Activated naive CD4-positive, alpha-beta T cell treated with anti-CD3 and anti-CD28 coated beads, Interleukin-2, amount 50 U/mL, for 24 hours (primary cell): ENCODE measurements at regions not wholly inside any gene's neighbourhood (a gene's known extent, or its start where the extent isn't known, plus 50 kb on each side); places are given as distances from the start of the nearest gene placed in this dataset.
"Not testable (repeated sequence)": the region's sequence is repeated elsewhere in the genome, so short reads cannot be mapped to it uniquely, and the experiment has no call there.

Experiments used
- H3K27ac Mint-ChIP-seq: one replicate; pipeline ENCODE4 v1.8.0; 2021; ENCODE audit warnings: mild to moderate bottlenecking, mixed read lengths
- H3K27me3 Mint-ChIP-seq: one replicate; pipeline ENCODE4 v1.8.0; 2021; ENCODE audit warnings: mixed read lengths
- H3K36me3 Mint-ChIP-seq: one replicate; pipeline ENCODE4 v1.8.0; 2021; ENCODE audit warnings: mixed read lengths
- H3K4me1 Mint-ChIP-seq: one replicate; pipeline ENCODE4 v1.8.0; 2021; ENCODE audit warnings: mixed read lengths
- H3K4me3 Mint-ChIP-seq: one replicate; pipeline ENCODE4 v1.8.0; 2021; ENCODE audit warnings: mild to moderate bottlenecking, mixed read lengths
- H3K9me3 Mint-ChIP-seq: one replicate; pipeline ENCODE4 v1.8.0; 2021; ENCODE audit warnings: mixed read lengths

GRCh38 chr5:7088849-7089248 is 307.1 kb upstream of the ADCY2 start:
- H3K4me3 Mint-ChIP-seq = no peak overlapping the region
- H3K27ac Mint-ChIP-seq = no peak overlapping the region
- no peaks in the 10 kb centered on the region for H3K36me3 Mint-ChIP-seq
- H3K9me3 Mint-ChIP-seq = no peaks in the 10 kb centered on the region
- no peaks in the 10 kb centered on the region for H3K4me1 Mint-ChIP-seq
- H3K27me3 Mint-ChIP-seq = no peaks in the 10 kb centered on the region

GRCh38 chr5:7094626-7095025 is 301.3 kb upstream of the ADCY2 start:
- Mint-ChIP-seq H3K4me3 (no peak overlapping the region), H3K4me1 (no peaks in the 10 kb centered on the region), H3K27me3 (no peaks in the 10 kb centered on the region), H3K9me3 (no peaks in the 10 kb centered on the region), H3K36me3 (no peaks in the 10 kb centered on the region), H3K27ac (no peak overlapping the region)

- no peaks in the 10 kb centered on the region for H3K4me1 Mint-ChIP-seq
- H3K4me3 Mint-ChIP-seq = no peak overlapping the region
- H3K27ac Mint-ChIP-seq = no peak overlapping the region
- H3K27me3 Mint-ChIP-seq = no peaks in the 10 kb centered on the region
- H3K9me3 Mint-ChIP-seq = no peaks in the 10 kb centered on the region
- H3K36me3 Mint-ChIP-seq = no peaks in the 10 kb centered on the region
These were observed 299.6 kb upstream of the ADCY2 start for GRCh38 chr5:7096294-7096693.

GRCh38 chr5:7105358-7105757 is 290.6 kb upstream of the ADCY2 start:
- Mint-ChIP-seq H3K36me3 (no peaks in the 10 kb centered on the region), H3K4me1 (no peaks in the 10 kb centered on the region), H3K27ac (no peak overlapping the region), H3K9me3 (peaks cover 5% of the 10 kb centered on the region), H3K4me3 (no peak overlapping the region), H3K27me3 (no peaks in the 10 kb centered on the region)

GRCh38 chr5:7117961-7118360 is 278.0 kb upstream of the ADCY2 start:
- Mint-ChIP-seq H3K27me3 (no peaks in the 10 kb centered on the region), H3K9me3 (no peaks in the 10 kb centered on the region), H3K4me3 (no peak overlapping the region), H3K36me3 (no peaks in the 10 kb centered on the region), H3K27ac (no peak overlapping the region), H3K4me1 (no peaks in the 10 kb centered on the region)

GRCh38 chr5:7131680-7132079 is 264.3 kb upstream of the ADCY2 start:
- Mint-ChIP-seq H3K4me1 (no peaks in the 10 kb centered on the region), H3K27ac (no peak overlapping the region), H3K9me3 (no peaks in the 10 kb centered on the region), H3K27me3 (no peaks in the 10 kb centered on the region), H3K36me3 (no peaks in the 10 kb centered on the region), H3K4me3 (no peak overlapping the region)

GRCh38 chr5:7146886-7147285 is 249.1 kb upstream of the ADCY2 start:
- Mint-ChIP-seq H3K9me3 (peaks cover 1% of the 10 kb centered on the region), H3K36me3 (no peaks in the 10 kb centered on the region), H3K4me3 (no peak overlapping the region), H3K27me3 (no peaks in the 10 kb centered on the region), H3K27ac (no peak overlapping the region), H3K4me1 (no peaks in the 10 kb centered on the region)

- H3K4me1 Mint-ChIP-seq = no peaks in the 10 kb centered on the region
- H3K36me3 Mint-ChIP-seq = peaks cover 2% of the 10 kb centered on the region
- H3K27me3 Mint-ChIP-seq = peaks cover 3% of the 10 kb centered on the region
- H3K4me3 Mint-ChIP-seq = no peak overlapping the region
- no peak overlapping the region for H3K27ac Mint-ChIP-seq
- H3K9me3 Mint-ChIP-seq = peaks cover 29% of the 10 kb centered on the region
These were observed 238.9 kb upstream of the ADCY2 start for GRCh38 chr5:7157083-7157482.

- no peaks in the 10 kb centered on the region for H3K4me1 Mint-ChIP-seq
- no peak overlapping the region for H3K4me3 Mint-ChIP-seq
- H3K27ac Mint-ChIP-seq = no peak overlapping the region
- H3K36me3 Mint-ChIP-seq = no peaks in the 10 kb centered on the region
- H3K9me3 Mint-ChIP-seq = no peaks in the 10 kb centered on the region
- no peaks in the 10 kb centered on the region for H3K27me3 Mint-ChIP-seq
These were observed 226.6 kb upstream of the ADCY2 start for GRCh38 chr5:7169240-7169878.

GRCh38 chr5:7170785-7171184 is 225.2 kb upstream of the ADCY2 start:
- not testable (repeated sequence) for H3K4me1 Mint-ChIP-seq, H3K27me3 Mint-ChIP-seq, H3K27ac Mint-ChIP-seq, H3K4me3 Mint-ChIP-seq, H3K9me3 Mint-ChIP-seq, H3K36me3 Mint-ChIP-seq

- no peaks in the 10 kb centered on the region for H3K4me1 Mint-ChIP-seq
- no peaks in the 10 kb centered on the region for H3K9me3 Mint-ChIP-seq
- H3K27me3 Mint-ChIP-seq = no peaks in the 10 kb centered on the region
- no peak overlapping the region for H3K4me3 Mint-ChIP-seq
- no peak overlapping the region for H3K27ac Mint-ChIP-seq
- no peaks in the 10 kb centered on the region for H3K36me3 Mint-ChIP-seq
These were observed 216.6 kb upstream of the ADCY2 start for GRCh38 chr5:7179364-7179763.

GRCh38 chr5:7181841-7182240 is 214.1 kb upstream of the ADCY2 start:
- Mint-ChIP-seq H3K9me3 (no peaks in the 10 kb centered on the region), H3K4me3 (no peak overlapping the region), H3K36me3 (no peaks in the 10 kb centered on the region)

GRCh38 chr5:7185742-7186141 is 210.2 kb upstream of the ADCY2 start:
- Mint-ChIP-seq H3K27ac (no peak overlapping the region), H3K4me3 (no peak overlapping the region), H3K9me3 (peaks cover 4% of the 10 kb centered on the region), H3K4me1 (no peaks in the 10 kb centered on the region), H3K27me3 (no peaks in the 10 kb centered on the region), H3K36me3 (no peaks in the 10 kb centered on the region)

More at GRCh38 chr5:7181841-7182240, 214.1 kb upstream of the ADCY2 start:
- no peaks in the 10 kb centered on the region for H3K27me3 Mint-ChIP-seq
- no peaks in the 10 kb centered on the region for H3K4me1 Mint-ChIP-seq
- H3K27ac Mint-ChIP-seq = no peak overlapping the region

GRCh38 chr5:7186818-7187217 is 209.1 kb upstream of the ADCY2 start:
- Mint-ChIP-seq H3K4me3 (no peak overlapping the region), H3K36me3 (no peaks in the 10 kb centered on the region), H3K4me1 (no peaks in the 10 kb centered on the region), H3K9me3 (peaks cover 7% of the 10 kb centered on the region), H3K27me3 (no peaks in the 10 kb centered on the region), H3K27ac (no peak overlapping the region)

GRCh38 chr5:7190712-7191250 is 205.2 kb upstream of the ADCY2 start:
- peaks cover 11% of the 10 kb centered on the region for H3K9me3 Mint-ChIP-seq

GRCh38 chr5:7192016-7192415 is 203.9 kb upstream of the ADCY2 start:
- Mint-ChIP-seq H3K27ac (no peak overlapping the region), H3K4me3 (no peak overlapping the region)

More at GRCh38 chr5:7190712-7191250, 205.2 kb upstream of the ADCY2 start:
- Mint-ChIP-seq H3K4me3 (no peak overlapping the region), H3K27ac (no peak overlapping the region), H3K27me3 (no peaks in the 10 kb centered on the region), H3K36me3 (no peaks in the 10 kb centered on the region), H3K4me1 (no peaks in the 10 kb centered on the region)

GRCh38 chr5:7202846-7203245 is 193.1 kb upstream of the ADCY2 start:
- Mint-ChIP-seq H3K27ac (no peak overlapping the region), H3K4me3 (no peak overlapping the region), H3K27me3 (no peaks in the 10 kb centered on the region), H3K9me3 (peaks cover 9% of the 10 kb centered on the region), H3K36me3 (no peaks in the 10 kb centered on the region), H3K4me1 (no peaks in the 10 kb centered on the region)

More at GRCh38 chr5:7192016-7192415, 203.9 kb upstream of the ADCY2 start:
- Mint-ChIP-seq H3K27me3 (no peaks in the 10 kb centered on the region), H3K9me3 (peaks cover 11% of the 10 kb centered on the region), H3K4me1 (no peaks in the 10 kb centered on the region), H3K36me3 (no peaks in the 10 kb centered on the region)
